NB4 (cell line): ENCODE measurements at regions not wholly inside any gene's neighbourhood (a gene's known extent, or its start where the extent isn't known, plus 50 kb on each side); places are given as distances from the start of the nearest gene placed in this dataset.
"Not testable (repeated sequence)": the region's sequence is repeated elsewhere in the genome, so short reads cannot be mapped to it uniquely, and the experiment has no call there.

Experiments used
- CTCF ChIP-seq: IDR thresholded peaks from one replicate; pipeline ENCODE4 v1.5.1; 2012; ENCODE audit warnings: low read depth, low read length
- POLR2A ChIP-seq: IDR thresholded peaks from 2 replicates; pipeline ENCODE4 v1.6.1; 2011; ENCODE audit warnings: mild to moderate bottlenecking; ENCODE audit not compliant: insufficient read length; ENCODE audit errors: extremely low read depth

DNA sequence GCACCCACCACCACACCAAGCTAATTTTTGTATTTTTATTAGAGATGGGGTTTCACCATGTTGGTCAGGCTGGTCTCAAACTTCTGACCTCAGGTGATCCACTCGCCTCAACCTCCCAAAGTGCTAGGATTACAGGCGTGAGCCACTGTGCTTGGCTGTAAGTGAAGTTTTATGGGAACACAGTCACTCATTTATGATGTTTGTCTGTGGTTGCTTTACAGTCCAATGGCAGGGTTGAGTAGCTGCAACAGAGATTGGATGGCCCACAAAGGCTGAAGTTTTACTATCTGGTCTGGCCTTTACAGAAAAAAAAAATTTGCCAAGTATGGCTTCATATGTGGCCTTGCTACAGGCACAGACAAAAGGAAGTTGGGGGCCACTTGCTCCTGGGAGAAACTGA is 743.2 kb downstream of the BCL11A start:
- TF ChIP-seq CTCF, POLR2A: not testable (repeated sequence)
